Transverse colon (tissue), 4 donors: ENCODE measurements at regions not wholly inside any gene's neighbourhood (a gene's known extent, or its start where the extent isn't known, plus 50 kb on each side); places are given as distances from the start of the nearest gene placed in this dataset.
"Not testable (repeated sequence)": the region's sequence is repeated elsewhere in the genome, so short reads cannot be mapped to it uniquely, and the experiment has no call there.

Experiments used
- DNase-seq: peaks from one replicate; pipeline ENCODE4 v3.0.0-alpha.2; 2019
- H3K27ac ChIP-seq, 4 donors: fragments of 200-600 bp; sonication (generic); 2 replicates each; pipeline ENCODE4 v1.5.1; 2016 to 2018; ENCODE audit warnings: inconsistent platforms in 4 of 4
- H3K27me3 ChIP-seq: fragments of 200-600 bp; sonication (generic); 2 replicates; pipeline ENCODE4 v1.5.1; 2017; ENCODE audit warnings: inconsistent platforms
- H3K36me3 ChIP-seq, 4 donors: fragments of 200-600 bp; sonication (generic); 2 replicates each; pipeline ENCODE4 v1.5.1; 2017 to 2019; ENCODE audit warnings: inconsistent platforms in 4 of 4
- H3K4me1 ChIP-seq, 4 donors: fragments of 200-600 bp; sonication (generic); 2 replicates each; pipeline ENCODE4 v1.5.1; 2017 to 2020; ENCODE audit warnings: inconsistent platforms in 4 of 4
- H3K4me3 ChIP-seq, 4 donors: fragments of 200-600 bp; sonication (generic); 1 replicate in 1 of 4; 2 replicates in 3 of 4; pipeline versions ENCODE4 v1.5.1 to v1.6.1; 2017 to 2019; ENCODE audit warnings: inconsistent platforms in 4 of 4
- H3K9me3 ChIP-seq, 2 donors: fragments of 200-600 bp; sonication (generic); 2 replicates each; pipeline ENCODE4 v1.5.1; 2017 to 2019; ENCODE audit warnings: inconsistent platforms in 2 of 2
- EP300 ChIP-seq: sonication (generic); formaldehyde crosslinking; IDR thresholded peaks from one replicate; pipeline ENCODE4 v1.6.1; 2017; ENCODE audit warnings: antibody characterized with exemption, low read depth
- POLR2A ChIP-seq: fragments of 450-650 bp; IDR thresholded peaks from one replicate; pipeline ENCODE4 v1.6.1; 2016; ENCODE audit warnings: antibody characterized with exemption, mild to moderate bottlenecking, moderate library complexity
- POLR2AphosphoS5 ChIP-seq, 3 donors: sonication (generic); formaldehyde crosslinking; IDR thresholded peaks; one replicate each; pipeline ENCODE4 v1.6.1; 2016; ENCODE audit warnings: antibody characterized with exemption in 3 of 3
- WGBS, 2 donors: methylation state at CpG; one replicate each; pipeline ENCODE4 v1.1.5; 2018; ENCODE audit warnings: low coverage in 1 of 2; 5-methylcytosine and 5-hydroxymethylcytosine counted together
- in situ Hi-C, 4 donors: fragments of 200-750 bp; cut with MboI; loops; one replicate each; pipeline versions ENCODE4 v1.15.0 to v1.15.1; 2017; ENCODE audit warnings: low sequenced_read_pairs in 3 of 4, low pct_ligation_motif_present in 1 of 4, low pct_unique_long_range_greater_than_20kb in 1 of 4
- intact Hi-C: fragments of 100-400 bp; cut with DNase I; formaldehyde crosslinking; loops from one replicate; pipeline ENCODE4 v1.15.1; 2023; ENCODE audit warnings: low total_unique reads
- TF ChIP-seq, protein P1 (sequence below), 5 experiments: fragments of 200-600 bp in 3 of 5; fragments of 450-650 bp in 2 of 5; sonication (generic) in 3 of 5; IDR thresholded peaks; 1 replicate in 2 of 5; 2 replicates in 3 of 5; pipeline ENCODE4 v1.5.1; 2016 to 2017; ENCODE audit warnings: antibody characterized with exemption in 5 of 5, inconsistent platforms in 3 of 5, mild to moderate bottlenecking in 2 of 5, moderate library complexity in 1 of 5

DNA sequence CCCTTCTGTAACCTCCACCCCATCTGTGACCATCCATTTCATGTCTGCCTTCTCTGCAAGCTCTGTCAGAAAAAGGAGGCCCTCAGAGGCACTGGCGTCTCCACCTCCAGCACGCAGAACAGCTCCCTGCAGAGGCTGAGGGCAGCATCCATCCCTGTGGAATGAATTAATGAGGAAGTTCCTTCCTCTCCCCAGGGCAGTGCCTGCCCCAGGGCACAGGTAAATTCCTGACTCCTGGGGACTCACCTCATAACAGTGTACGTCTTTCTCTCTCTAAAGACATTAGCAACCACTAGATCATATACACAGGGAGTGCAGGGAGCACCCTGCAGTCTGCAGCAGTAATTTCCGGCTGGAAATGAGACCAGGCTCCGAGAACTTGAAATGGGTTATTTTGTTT lies 155.0 kb upstream of the TMEM132C start:
- DNase-seq: no peak
- intact Hi-C loops (no loop called here), in situ Hi-C loops (no loop called here)
- H3K9me3 ChIP-seq: no peaks in the 10 kb centered on the region
- H3K27ac ChIP-seq: no peak overlapping the region
- no peaks in the 10 kb centered on the region for H3K27me3 ChIP-seq
- no peaks in the 10 kb centered on the region for H3K36me3 ChIP-seq
- H3K4me1 ChIP-seq: no peaks in the 10 kb centered on the region
- 51 to 69% methylated on average over 2 to 5 of the region's 5 CpGs for WGBS, 2 donors
- TF ChIP-seq, protein P1, sequence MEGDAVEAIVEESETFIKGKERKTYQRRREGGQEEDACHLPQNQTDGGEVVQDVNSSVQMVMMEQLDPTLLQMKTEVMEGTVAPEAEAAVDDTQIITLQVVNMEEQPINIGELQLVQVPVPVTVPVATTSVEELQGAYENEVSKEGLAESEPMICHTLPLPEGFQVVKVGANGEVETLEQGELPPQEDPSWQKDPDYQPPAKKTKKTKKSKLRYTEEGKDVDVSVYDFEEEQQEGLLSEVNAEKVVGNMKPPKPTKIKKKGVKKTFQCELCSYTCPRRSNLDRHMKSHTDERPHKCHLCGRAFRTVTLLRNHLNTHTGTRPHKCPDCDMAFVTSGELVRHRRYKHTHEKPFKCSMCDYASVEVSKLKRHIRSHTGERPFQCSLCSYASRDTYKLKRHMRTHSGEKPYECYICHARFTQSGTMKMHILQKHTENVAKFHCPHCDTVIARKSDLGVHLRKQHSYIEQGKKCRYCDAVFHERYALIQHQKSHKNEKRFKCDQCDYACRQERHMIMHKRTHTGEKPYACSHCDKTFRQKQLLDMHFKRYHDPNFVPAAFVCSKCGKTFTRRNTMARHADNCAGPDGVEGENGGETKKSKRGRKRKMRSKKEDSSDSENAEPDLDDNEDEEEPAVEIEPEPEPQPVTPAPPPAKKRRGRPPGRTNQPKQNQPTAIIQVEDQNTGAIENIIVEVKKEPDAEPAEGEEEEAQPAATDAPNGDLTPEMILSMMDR (IDR thresholded peaks at IDR 0.05): no peak
- TF ChIP-seq POLR2A: no peak
- TF ChIP-seq POLR2AphosphoS5 (IDR thresholded peaks at IDR 0.05): no peak
- TF ChIP-seq EP300: no peak
- no peak overlapping the region for H3K4me3 ChIP-seq

DNA sequence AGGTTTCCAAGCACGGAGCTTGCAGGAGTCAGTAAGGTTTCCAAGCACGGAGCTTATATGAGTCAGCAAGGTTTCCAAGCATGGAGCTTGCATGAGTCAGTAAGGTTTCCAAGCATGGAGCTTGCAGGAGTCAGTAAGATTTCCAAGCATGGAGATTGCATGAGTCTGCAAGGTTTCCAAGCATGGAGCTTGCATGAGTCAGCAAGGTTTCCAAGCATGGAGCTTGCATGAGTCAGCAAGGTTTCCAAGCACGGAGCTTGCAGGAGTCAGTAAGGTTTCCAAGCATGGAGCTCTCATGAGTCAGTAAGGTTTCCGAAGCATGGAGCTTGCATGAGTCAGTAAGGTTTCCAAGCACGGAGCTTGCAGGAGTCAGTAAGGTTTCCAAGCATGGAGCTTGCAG lies 153.7 kb upstream of the TMEM132C start:
- H3K4me1 ChIP-seq, in situ Hi-C loops, DNase-seq, H3K27ac ChIP-seq, H3K36me3 ChIP-seq, H3K27me3 ChIP-seq, intact Hi-C loops, H3K4me3 ChIP-seq, H3K9me3 ChIP-seq: not testable (repeated sequence)
- 66 to 80% methylated on average over 2 to 5 of the region's 5 CpGs for WGBS, 2 donors

DNA sequence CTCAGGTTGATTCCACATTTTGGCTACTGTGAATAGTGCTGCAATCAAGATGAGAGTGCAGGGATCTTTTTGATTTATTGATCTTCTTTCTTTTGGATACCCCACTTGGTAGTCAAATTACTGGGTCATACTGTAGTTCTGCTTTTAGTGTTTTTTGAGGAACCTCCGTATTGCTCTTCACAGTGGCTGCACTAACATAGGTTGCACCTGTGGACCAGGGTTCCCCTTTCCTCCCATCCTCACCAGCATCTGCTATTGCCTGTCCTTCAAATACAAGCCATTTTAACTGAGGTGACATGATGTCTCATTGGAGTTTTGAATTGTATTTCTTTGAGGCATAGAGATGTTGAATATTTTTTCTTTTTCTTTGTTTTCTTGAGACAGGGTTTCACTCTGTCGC lies 152.5 kb upstream of the TMEM132C start:
- no peaks in the 10 kb centered on the region for H3K9me3 ChIP-seq
- WGBS, 2 donors: 69 to 79% methylated on average over 2 of the region's 2 CpGs
- TF ChIP-seq, protein P1 (IDR thresholded peaks at IDR 0.05): no peak
- TF ChIP-seq POLR2A (no peak), EP300 (no peak), POLR2AphosphoS5 (IDR thresholded peaks at IDR 0.05) (no peak)
- in situ Hi-C loops (no loop called here), intact Hi-C loops (no loop called here)
- no peaks in the 10 kb centered on the region for H3K36me3 ChIP-seq
- H3K27me3 ChIP-seq: no peaks in the 10 kb centered on the region
- no peaks in the 10 kb centered on the region for H3K4me1 ChIP-seq
- H3K4me3 ChIP-seq: no peak overlapping the region
- H3K27ac ChIP-seq: no peak overlapping the region
- DNase-seq: no peak

DNA sequence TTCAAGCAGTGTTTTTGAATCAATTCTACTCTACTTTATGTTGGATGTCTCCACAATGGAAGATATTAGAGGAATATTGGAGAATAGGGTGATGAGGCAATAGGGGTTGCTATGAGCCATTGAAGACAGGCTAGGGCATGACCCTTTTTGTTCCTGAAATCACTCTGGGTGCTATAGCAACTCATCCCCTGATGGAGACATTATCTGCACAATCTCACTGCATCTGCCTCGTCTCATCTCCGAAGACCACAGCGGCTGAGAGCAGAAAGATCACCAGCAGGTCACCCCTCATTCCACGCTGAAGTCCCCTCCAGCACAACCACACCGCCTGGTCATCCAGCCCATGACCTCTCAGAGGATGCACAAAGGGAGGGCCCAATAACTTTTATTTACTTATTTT lies 150.4 kb upstream of the TMEM132C start:
- in situ Hi-C loops: no loop called here
- WGBS, 2 donors: 76 to 90% methylated on average over 3 to 5 of the region's 5 CpGs
- H3K27me3 ChIP-seq: no peaks in the 10 kb centered on the region
- TF ChIP-seq EP300: no peak
- TF ChIP-seq POLR2A: no peak
- TF ChIP-seq POLR2AphosphoS5 (IDR thresholded peaks at IDR 0.05): no peak
- TF ChIP-seq, protein P1 (IDR thresholded peaks at IDR 0.05): no peak
- H3K4me1 ChIP-seq: no peaks in the 10 kb centered on the region
- intact Hi-C loops: no loop called here
- no peak overlapping the region for H3K27ac ChIP-seq
- no peak overlapping the region for H3K4me3 ChIP-seq
- no peaks in the 10 kb centered on the region for H3K36me3 ChIP-seq
- H3K9me3 ChIP-seq: no peaks in the 10 kb centered on the region
- DNase-seq: no peak

DNA sequence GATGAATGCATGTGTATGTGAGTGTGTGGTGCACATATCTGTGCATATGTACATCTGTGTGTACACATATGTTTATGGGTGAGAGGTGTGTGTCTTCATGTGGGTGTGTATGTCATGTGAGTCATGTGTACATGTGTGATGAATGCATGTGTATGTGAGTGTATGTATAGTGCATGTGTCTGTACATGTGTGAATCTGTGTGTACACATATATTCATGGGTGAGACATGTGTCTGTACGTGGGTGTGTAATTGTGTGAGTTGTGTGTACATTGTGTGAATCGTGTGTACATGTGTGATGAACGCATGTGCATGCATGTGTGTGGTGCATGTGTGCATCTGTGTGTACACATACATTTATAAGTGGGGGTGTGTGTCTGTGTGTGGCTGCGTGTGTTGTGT lies 146.9 kb upstream of the TMEM132C start:
- Histone ChIP-seq H3K4me1 (no peaks in the 10 kb centered on the region), H3K27ac (no peak overlapping the region), H3K9me3 (no peaks in the 10 kb centered on the region), H3K36me3 (no peaks in the 10 kb centered on the region), H3K27me3 (no peaks in the 10 kb centered on the region), H3K4me3 (no peak overlapping the region)
- WGBS, 2 donors: 90% methylated on average over 4 of the region's 4 CpGs
- TF ChIP-seq, protein P1 (IDR thresholded peaks at IDR 0.05): no peak
- TF ChIP-seq POLR2A (no peak), POLR2AphosphoS5 (IDR thresholded peaks at IDR 0.05) (no peak), EP300 (no peak)
- intact Hi-C loops (no loop called here), in situ Hi-C loops (no loop called here)
- DNase-seq: no peak
